Endothelial cell of umbilical vein (primary cell): ENCODE measurements at regions not wholly inside any gene's neighbourhood (a gene's known extent, or its start where the extent isn't known, plus 50 kb on each side); places are given as distances from the start of the nearest gene placed in this dataset.

Experiments
- BruUV-seq: library from RNA; stranded (reverse); fragments of 400-500 nt; replicated peaks from 2 replicates; lab custom pipeline; 2021; lab: Mats Ljungman, UMichigan
- CTCF ChIA-PET: fragments of 300-600, 350-600 bp; sonication (Branson Sonifier 250); formaldehyde crosslinking; loops from one replicate; lab custom pipeline; 2021; ENCODE audit warnings: antibody characterized with exemption, inconsistent platforms; lab: Charles Lee
- POLR2A ChIA-PET: fragments of 300-600, 350-600 bp; sonication (Branson Sonifier 250); formaldehyde crosslinking; loops from one replicate; lab custom pipeline; 2021; ENCODE audit warnings: antibody characterized with exemption, inconsistent platforms; lab: Charles Lee
- DNase-seq: peaks from one replicate; pipeline ENCODE4 v3.0.0-alpha.2; 2011; ENCODE audit warnings: low read depth, low spot score
- FAIRE-seq: peaks from 2 replicates; lab custom pipeline; 2011; peaks lifted over from hg19 to GRCh38; lab: Jason Lieb, UNC
- H2AFZ ChIP-seq: 2 replicates; pipeline ENCODE4 v1.6.0; 2012; ENCODE audit warnings: low read depth, low read length, control low read depth, inconsistent platforms
- H3K27ac ChIP-seq: 2 replicates; pipeline ENCODE4 v1.5.1; 2011; ENCODE audit warnings: low read depth, mild to moderate bottlenecking, control low read depth, low read length, moderate library complexity; ENCODE audit not compliant: insufficient read depth
- H3K27me3 ChIP-seq, 2 experiments: 2 replicates each; pipeline versions ENCODE4 v1.6.0 to v1.6.1; 2011; ENCODE audit warnings: low read length in 2 of 2, mixed read lengths in 1 of 2; ENCODE audit not compliant: control insufficient read depth in 2 of 2, insufficient read depth in 2 of 2
- H3K36me3 ChIP-seq, 2 experiments: 2 replicates in 1 of 2; 3 replicates in 1 of 2; pipeline ENCODE4 v1.5.1; 2011; ENCODE audit warnings: low read length in 2 of 2, mild to moderate bottlenecking in 1 of 2, moderate library complexity in 1 of 2; ENCODE audit not compliant: control insufficient read depth in 2 of 2, insufficient read depth in 2 of 2; ENCODE audit errors: extremely low read depth in 1 of 2
- H3K4me1 ChIP-seq: 3 replicates; pipeline ENCODE4 v1.5.1; 2011; ENCODE audit warnings: mild to moderate bottlenecking, low read length; ENCODE audit not compliant: control insufficient read depth, insufficient read depth; ENCODE audit errors: extremely low read depth
- H3K4me2 ChIP-seq: 2 replicates; pipeline ENCODE4 v1.6.1; 2011; ENCODE audit warnings: low read length, control low read depth, mixed read lengths; ENCODE audit not compliant: insufficient read depth
- H3K4me3 ChIP-seq, 3 experiments: fragments of 200-600 bp in 1 of 3; sonication (generic), shearing (Covaris generic) in 1 of 3; replicated peaks in 1 of 3; 2 replicates each; pipeline ENCODE4 v1.5.1; 2011 to 2016; ENCODE audit warnings: control low read depth in 3 of 3, low read length in 3 of 3, mild to moderate bottlenecking in 2 of 3, inconsistent platforms in 1 of 3, low read depth in 1 of 3, moderate library complexity in 1 of 3; ENCODE audit not compliant: insufficient read depth in 1 of 3
- H3K79me2 ChIP-seq: 2 replicates; pipeline ENCODE4 v1.6.0; 2012; ENCODE audit warnings: low read length, inconsistent platforms; ENCODE audit not compliant: control insufficient read depth, insufficient read depth
- H3K9ac ChIP-seq: replicated peaks from 2 replicates; pipeline ENCODE3; 2011; ENCODE audit warnings: low read length, control low read depth; ENCODE audit not compliant: insufficient read depth; ENCODE audit errors: extremely low read depth
- H3K9me1 ChIP-seq: replicated peaks from 3 replicates; pipeline ENCODE4 v1.6.0; 2011; ENCODE audit warnings: mild to moderate bottlenecking, low read length; ENCODE audit not compliant: control insufficient read depth, insufficient read depth; ENCODE audit errors: extremely low read depth
- H3K9me3 ChIP-seq: replicated peaks from 2 replicates; pipeline ENCODE4 v1.5.1; 2012; ENCODE audit warnings: low read length, inconsistent platforms; ENCODE audit not compliant: control insufficient read depth, insufficient read depth
- H4K20me1 ChIP-seq: replicated peaks from 2 replicates; pipeline ENCODE3; 2011; ENCODE audit warnings: mild to moderate bottlenecking, low read length; ENCODE audit not compliant: control insufficient read depth, insufficient read depth; ENCODE audit errors: extremely low read depth
- CTCF ChIP-seq, 2 donors: IDR thresholded peaks; 1 replicate in 1 of 2; 2 replicates in 1 of 2; pipeline ENCODE4 v1.5.1; 2011; ENCODE audit warnings: low read length in 2 of 2, mild to moderate bottlenecking in 2 of 2, moderate library complexity in 2 of 2, control low read depth in 1 of 2, inconsistent platforms in 1 of 2, low read depth in 1 of 2; ENCODE audit not compliant: insufficient read depth in 1 of 2; ENCODE audit errors: extremely low read depth in 1 of 2
- EZH2 ChIP-seq: IDR thresholded peaks from 2 replicates; pipeline ENCODE4 v1.6.1; 2012; ENCODE audit warnings: borderline replicate concordance, low read depth, mild to moderate bottlenecking, moderate library complexity, low read length, inconsistent platforms; ENCODE audit not compliant: severe bottlenecking
- FOS ChIP-seq: IDR thresholded peaks from 2 replicates; pipeline ENCODE4 v1.6.1; 2011; ENCODE audit warnings: mild to moderate bottlenecking, low read length, moderate library complexity, borderline replicate concordance; ENCODE audit not compliant: insufficient read depth
- GATA2 ChIP-seq: IDR thresholded peaks from 2 replicates; pipeline ENCODE4 v1.7.0; 2011; ENCODE audit warnings: low read depth, mild to moderate bottlenecking, moderate library complexity, mixed read lengths, low read length; ENCODE audit not compliant: insufficient read length, insufficient read depth
- JUN ChIP-seq: IDR thresholded peaks from 2 replicates; pipeline ENCODE4 v1.6.1; 2011; ENCODE audit warnings: borderline replicate concordance, low read depth; ENCODE audit not compliant: insufficient read length, insufficient read depth
- MAX ChIP-seq: IDR thresholded peaks from 2 replicates; pipeline ENCODE4 v1.6.1; 2011; ENCODE audit not compliant: insufficient read depth, insufficient read length
- POLR2A ChIP-seq: IDR thresholded peaks from 2 replicates; pipeline ENCODE4 v1.6.1; 2012; ENCODE audit warnings: low read depth, mild to moderate bottlenecking, control low read depth, low read length
- dilution Hi-C: fragments of 300-500 bp; cut with MboI; formaldehyde crosslinking; loops from one replicate; pipeline ENCODE4 v1.15.0; 2019; ENCODE audit warnings: low sequenced_read_pairs; ENCODE audit not compliant: extremely low pct_ligation_motif_present
- intact Hi-C: fragments of 100-400 bp; cut with micrococcal nuclease; formaldehyde crosslinking; loops from one replicate; pipeline ENCODE4 v1.10.0; 2022

- peaks cover 8% of the 10 kb centered on the region for H3K9me3 ChIP-seq
Observed at GRCh38 chr22:49157529-49158339, 669.9 kb downstream of the BRD1 start.

More at GRCh38 chr22:49157529-49158339, 669.9 kb downstream of the BRD1 start:
- ChIA-PET POLR2A (no interaction called here), CTCF (no interaction called here)
- no peaks in the 10 kb centered on the region for H4K20me1 ChIP-seq
- FAIRE-seq = no peak
- no peaks in the 10 kb centered on the region for H3K79me2 ChIP-seq
- H3K36me3 ChIP-seq = no peaks in the 10 kb centered on the region
- TF ChIP-seq FOS (no peak), MAX (no peak), POLR2A (no peak), CTCF (IDR thresholded peaks at IDR 0.05; ENCODE audit: extremely low read depth in 1 of 2, insufficient read depth in 1 of 2, low read depth in 1 of 2, low read length in 2 of 2) (no peak), EZH2 (no peak), GATA2 (no peak), JUN (no peak)
- no peaks in the 10 kb centered on the region for H3K4me1 ChIP-seq
- H3K4me3 ChIP-seq = no peak overlapping the region
- no peak overlapping the region for H3K4me2 ChIP-seq
- no TSS peak for BruUV-seq
- no peak overlapping the region for H2AFZ ChIP-seq
- dilution Hi-C loops = no loop called here
- H3K9me1 ChIP-seq = no peaks in the 10 kb centered on the region
- no peak overlapping the region for H3K9ac ChIP-seq
- no peak overlapping the region for H3K27ac ChIP-seq
- DNase-seq = no peak
- intact Hi-C loops = no loop called here
- no peaks in the 10 kb centered on the region for H3K27me3 ChIP-seq
